Uterus (tissue), 2 donors: ENCODE measurements at regions not wholly inside any gene's neighbourhood (a gene's known extent, or its start where the extent isn't known, plus 50 kb on each side); places are given as distances from the start of the nearest gene placed in this dataset.
"Not testable (repeated sequence)": the region's sequence is repeated elsewhere in the genome, so short reads cannot be mapped to it uniquely, and the experiment has no call there.

ENCODE experiments used
- POLR2A ChIP-seq, 2 donors: fragments of 450-650 bp; IDR thresholded peaks; one replicate each; pipeline ENCODE4 v1.6.1; 2016; ENCODE audit warnings: antibody characterized with exemption in 2 of 2, mild to moderate bottlenecking in 1 of 2, moderate library complexity in 1 of 2
- TF ChIP-seq, protein P1 (sequence below), 4 experiments: fragments of 200-600 bp in 2 of 4; fragments of 450-650 bp in 2 of 4; sonication (generic) in 2 of 4; IDR thresholded peaks; one replicate each; pipeline ENCODE4 v1.5.1; 2016 to 2019; ENCODE audit warnings: antibody characterized with exemption in 4 of 4, mild to moderate bottlenecking in 2 of 4, moderate library complexity in 1 of 4

DNA sequence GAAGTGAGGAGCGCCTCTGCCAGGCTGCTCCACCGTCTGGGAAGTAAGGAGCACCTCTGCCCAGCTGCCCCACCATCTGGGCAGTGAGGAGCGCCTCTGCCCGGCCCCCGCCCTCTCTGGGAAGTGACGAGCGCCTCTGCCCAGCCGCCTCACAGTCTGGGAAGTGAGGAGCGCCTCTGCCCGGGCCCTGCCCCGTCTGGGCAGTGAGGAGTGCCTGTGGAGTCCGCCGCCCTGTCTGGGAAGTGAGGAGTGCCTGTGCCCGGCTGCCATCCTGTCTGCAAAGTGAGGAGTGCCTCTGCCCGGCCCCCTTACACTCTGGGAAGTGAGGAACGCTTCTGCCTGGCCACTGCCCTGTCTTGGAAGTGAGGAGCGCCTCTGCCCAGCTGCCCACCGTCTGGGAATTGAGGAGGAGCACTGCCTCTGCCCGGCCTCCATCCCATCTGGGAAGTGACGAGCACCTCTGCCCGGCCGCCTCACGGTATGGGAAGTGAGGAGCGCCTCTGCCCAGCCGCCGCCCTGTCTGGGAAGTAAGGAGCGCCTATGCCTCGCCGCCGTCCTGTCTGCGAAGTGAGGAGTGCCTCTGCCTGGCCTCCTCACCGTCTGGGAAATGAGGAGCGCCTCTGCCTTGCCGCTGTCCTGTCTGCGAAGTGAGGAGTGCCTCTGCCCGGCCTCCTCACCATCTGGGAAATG, 576.2 kb upstream of the C9orf72 start:
- TF ChIP-seq, protein P1, sequence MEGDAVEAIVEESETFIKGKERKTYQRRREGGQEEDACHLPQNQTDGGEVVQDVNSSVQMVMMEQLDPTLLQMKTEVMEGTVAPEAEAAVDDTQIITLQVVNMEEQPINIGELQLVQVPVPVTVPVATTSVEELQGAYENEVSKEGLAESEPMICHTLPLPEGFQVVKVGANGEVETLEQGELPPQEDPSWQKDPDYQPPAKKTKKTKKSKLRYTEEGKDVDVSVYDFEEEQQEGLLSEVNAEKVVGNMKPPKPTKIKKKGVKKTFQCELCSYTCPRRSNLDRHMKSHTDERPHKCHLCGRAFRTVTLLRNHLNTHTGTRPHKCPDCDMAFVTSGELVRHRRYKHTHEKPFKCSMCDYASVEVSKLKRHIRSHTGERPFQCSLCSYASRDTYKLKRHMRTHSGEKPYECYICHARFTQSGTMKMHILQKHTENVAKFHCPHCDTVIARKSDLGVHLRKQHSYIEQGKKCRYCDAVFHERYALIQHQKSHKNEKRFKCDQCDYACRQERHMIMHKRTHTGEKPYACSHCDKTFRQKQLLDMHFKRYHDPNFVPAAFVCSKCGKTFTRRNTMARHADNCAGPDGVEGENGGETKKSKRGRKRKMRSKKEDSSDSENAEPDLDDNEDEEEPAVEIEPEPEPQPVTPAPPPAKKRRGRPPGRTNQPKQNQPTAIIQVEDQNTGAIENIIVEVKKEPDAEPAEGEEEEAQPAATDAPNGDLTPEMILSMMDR (IDR thresholded peaks at IDR 0.05), result not testable (repeated sequence)
- not testable (repeated sequence) for TF ChIP-seq POLR2A (IDR thresholded peaks at IDR 0.05)
